Posterior cingulate gyrus (tissue), 11 donors: ENCODE measurements at regions not wholly inside any gene's neighbourhood (a gene's known extent, or its start where the extent isn't known, plus 50 kb on each side); places are given as distances from the start of the nearest gene placed in this dataset.
A peak's percentile ranks its signal among the peaks of the same experiment; 100 is the strongest.

Experiments
- DNase-seq, 10 donors: peaks; one replicate each; pipeline versions ENCODE4 v3.0.0 to v3.0.0-alpha.2; 2020 to 2021; ENCODE audit warnings: mixed read lengths in 3 of 10
- intact Hi-C: fragments of 100-400 bp; cut with DNase I; formaldehyde crosslinking; loops from one replicate; pipeline ENCODE4 v1.15.1; 2023

DNA sequence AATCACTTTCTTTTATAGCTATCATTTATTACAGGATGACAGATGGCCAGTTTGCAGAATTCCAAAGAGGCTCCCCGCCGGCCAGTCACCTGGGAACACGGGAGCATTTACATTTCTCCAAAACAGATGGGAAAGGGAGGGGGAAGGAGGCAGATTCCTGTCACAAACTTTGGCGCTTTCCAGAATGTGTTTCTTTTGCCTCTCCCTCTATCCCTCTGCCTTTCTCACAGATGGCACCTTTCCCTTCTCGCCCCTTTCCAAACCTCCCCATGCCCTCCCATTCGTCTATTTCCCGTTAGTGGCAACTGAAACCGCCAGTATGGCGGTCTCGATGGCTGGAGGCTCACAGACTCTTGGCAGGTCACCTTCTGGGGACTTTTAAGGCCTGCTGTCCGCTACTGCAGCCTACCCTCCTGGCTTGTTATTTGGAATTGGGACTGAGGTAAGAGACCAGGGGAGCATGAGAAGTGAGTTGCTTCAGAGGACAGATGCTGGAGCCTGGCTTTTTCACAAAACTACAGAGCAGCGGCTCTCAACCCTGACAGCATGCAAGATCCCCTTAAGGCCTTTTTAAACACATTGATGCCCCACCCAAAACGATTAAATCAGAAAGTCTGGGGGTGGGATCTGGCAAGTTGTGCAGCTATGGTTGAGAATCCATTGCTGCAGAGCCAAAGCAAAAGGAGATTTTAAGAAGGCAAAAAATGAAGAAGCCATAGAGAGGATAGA is 161.5 kb upstream of the VASH1 start:
- intact Hi-C loops: no loop called here
- DNase-seq: no peak

DNA sequence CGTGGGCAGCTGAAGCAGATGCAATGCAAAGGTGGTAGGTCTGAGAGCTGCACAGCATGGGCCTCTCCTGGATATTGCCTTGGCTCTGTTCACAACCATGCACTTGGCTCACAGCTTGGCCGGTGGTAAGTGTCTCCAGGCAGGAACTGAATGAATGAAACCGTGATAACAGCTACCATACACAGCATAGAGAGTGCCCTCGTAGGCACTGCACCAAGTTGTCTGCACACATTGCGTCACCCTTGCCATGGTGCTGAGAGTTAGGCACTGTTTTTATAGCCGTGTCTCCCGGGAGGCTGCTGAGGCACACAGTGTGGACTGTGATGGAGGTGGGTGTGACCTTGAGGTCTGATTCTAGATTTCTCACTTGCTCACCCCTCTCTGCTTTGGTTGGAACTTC is 157.6 kb upstream of the VASH1 start:
- intact Hi-C loops: no loop called here
- DNase-seq: no peak

DNA sequence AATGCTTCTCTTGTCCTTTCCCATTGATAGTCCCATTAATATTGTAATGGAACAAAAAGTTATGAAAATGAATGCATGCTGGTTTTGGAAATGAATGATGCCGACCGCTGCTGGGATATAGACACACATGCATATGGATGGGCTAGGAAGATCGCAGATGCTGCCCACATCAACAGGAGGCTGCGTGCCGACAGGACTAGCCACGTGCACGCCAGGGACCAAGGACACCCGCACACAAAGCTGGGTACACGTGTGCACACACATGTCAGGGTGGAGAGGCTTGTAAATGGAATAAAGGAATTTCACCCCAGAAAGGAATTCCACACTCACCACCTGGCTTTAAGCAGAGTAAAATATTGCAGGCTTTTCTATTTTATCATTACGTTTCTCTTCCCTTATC is 153.8 kb upstream of the VASH1 start:
- no peak for DNase-seq
- intact Hi-C loops: no loop called here

DNA sequence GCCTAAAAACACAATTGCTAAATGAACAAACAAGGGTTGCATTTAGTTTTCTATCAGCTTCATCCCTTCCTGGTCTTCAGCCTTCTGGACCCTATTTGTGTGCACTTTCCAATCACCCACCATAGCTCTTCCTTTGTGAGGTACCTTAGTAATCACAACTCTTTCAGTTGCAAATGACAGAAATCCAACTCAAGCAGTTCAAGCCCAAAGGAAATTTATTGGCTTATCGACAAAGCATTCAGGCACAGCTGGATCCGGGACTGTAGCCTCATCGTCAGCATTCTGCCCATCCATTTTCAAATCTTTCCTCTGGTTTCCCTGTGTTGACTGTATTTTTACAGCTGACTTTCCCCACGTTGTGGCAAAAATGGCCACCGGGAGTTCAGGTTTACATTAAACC is 148.6 kb upstream of the VASH1 start:
- no peak for DNase-seq
- intact Hi-C loops: no loop called here

DNA sequence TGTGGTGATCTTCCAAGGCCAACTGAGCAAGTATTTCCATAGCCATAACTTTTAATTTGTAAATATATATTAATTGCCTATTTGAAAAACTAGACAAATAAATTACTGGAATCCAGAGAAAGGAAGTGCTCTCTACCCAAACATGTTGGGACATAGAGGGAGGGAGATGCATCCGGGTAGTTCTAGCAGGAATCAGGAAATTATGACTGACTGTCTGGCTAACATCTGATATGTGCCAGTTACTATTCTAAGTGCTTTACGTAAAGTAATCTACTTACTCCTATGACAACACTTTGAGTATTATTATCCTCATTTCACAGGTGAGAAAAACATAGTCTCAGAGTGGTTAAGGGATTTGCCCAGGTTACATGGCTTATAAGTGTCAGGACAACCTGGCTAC is 147.7 kb upstream of the VASH1 start:
- intact Hi-C loops: no loop called here
- no peak for DNase-seq

DNA sequence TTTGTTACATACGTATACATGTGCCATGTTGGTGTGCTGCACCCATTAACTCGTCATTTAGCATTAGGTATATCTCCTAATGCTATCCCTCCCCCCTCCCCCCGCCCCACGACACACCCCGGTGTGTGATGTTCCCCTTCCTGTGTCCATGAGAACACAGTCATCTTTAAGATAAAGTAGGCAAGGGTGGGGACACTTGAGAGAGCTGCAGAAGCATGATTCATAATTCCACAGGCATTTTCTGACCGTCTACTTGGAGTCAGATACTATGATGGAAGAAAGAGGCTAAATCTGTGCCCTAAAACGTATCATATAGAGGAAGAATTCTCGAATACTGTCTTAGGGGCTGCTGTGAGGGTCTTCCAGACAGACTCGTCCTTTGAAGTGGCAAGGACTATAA is 145.9 kb upstream of the VASH1 start:
- intact Hi-C loops: no loop called here
- DNase-seq: no peak

DNA sequence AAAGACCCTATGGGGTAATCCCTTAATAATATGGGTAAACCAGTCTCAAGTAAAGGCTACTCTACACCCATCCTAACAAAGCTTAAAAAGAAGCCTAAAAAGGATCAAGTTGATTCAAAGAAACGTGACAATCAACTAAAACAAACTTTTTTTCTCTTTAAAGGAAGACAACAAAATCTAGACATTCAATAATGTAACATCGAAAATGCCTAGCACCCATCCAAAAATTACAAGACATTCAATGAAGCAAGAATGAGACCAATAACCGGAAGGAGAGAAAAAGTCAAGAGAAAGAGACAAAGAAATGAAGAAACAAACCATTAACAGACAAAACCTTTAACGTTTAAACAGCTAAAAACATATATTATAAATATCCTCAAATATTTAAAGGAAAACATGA is 143.8 kb upstream of the VASH1 start:
- no peak for DNase-seq
- intact Hi-C loops: no loop called here

DNA sequence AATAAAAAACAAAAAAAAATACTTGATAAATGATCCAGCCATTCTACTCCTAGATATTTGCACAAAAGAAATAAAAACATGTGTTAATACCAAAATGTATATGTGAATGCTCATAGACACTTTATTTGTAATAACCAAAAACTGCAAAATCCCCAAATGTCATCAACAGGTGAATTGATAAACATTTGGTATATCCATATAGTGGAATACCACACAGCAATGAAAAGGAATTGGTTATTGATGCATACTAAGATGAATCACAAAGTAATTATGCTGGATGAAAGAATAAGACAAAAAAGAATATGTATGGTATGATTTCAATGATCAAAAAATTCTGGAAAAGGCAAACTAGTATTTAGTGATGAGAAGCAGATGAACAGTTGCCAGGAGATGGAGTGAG is 124.7 kb upstream of the VASH1 start:
- intact Hi-C loops: no loop called here
- no peak for DNase-seq

DNA sequence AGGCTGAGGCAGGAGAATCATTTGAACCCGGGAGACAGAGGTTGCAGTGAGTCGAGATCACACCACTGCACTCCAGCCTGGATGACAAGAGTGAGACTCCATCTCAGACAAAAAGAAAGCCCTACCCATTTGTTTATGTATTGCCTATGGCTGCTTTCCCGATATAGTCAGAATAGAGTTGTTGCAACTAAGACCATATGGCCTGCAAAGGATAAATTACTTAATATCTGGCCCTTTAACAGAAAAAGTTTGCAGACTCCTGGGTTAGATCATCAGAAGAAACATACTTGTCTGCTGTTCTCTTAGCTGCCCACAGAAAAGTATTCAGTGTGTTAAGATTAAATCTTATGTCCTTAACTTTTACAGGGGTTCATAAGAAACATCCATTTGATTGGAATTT is 122.4 kb upstream of the VASH1 start:
- DNase-seq: no peak
- intact Hi-C loops: no loop called here

DNA sequence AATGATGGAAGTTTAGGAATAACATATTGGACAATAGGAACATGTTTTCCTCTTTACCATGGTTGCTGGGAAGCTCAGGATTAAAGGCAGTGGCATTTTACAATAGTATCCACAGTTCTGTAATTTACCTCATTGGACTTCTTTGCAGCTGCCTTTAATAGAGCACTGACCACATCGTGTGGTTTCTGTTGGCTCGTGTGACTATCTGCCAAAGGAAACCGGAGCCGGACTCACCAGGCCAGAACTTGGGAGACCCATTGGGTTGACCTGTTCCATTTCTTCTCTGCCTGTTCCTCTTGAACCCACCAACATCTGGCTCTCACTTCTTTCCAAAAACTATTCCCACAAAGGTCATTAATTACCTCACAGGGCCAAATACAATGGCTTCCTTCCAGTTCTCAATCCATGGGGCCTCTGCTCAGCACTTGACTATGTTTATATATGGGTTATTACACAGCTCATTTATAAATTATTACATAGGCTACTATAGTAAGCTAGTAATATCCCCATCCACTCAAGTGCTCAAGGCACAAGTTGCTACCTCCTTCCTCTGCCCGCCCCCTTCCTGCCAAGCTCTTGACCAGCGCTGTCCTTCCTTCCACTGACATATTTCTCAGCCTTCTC is 121.5 kb upstream of the VASH1 start:
- no peak for DNase-seq

DNA sequence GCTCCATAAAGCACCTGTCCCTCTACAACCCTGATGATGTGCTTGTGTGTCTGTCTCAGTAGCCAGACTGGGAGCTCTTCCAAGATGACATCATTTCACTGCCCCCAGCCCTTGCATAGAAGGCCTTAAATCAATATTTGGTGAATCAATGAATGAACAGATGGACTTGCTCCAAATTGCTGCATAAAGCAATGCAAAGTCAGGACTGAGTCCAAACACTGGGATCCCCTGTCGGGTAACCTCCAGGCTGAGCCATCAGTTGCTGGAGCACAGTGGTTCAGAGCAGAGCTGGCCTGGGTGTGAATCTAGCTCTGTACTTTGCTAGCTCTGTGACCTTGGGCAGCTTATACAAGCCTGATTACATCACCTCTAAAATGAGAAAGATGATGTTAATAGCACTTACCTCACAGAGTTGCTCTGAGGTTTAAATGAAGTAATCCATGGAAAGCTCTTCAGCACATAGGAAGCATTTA is 120.3 kb upstream of the VASH1 start:
- intact Hi-C loops: loop anchor here (10.0 kb wide), 1 partner anchor 126 kb away; no protein-coding TSS in a partner anchor
- peak in 1 of 10 donors; percentile 9 for DNase-seq

More for the DNA sequence above, 121.5 kb upstream of the VASH1 start:
- intact Hi-C loops: loop anchor here (10.0 kb wide), 1 partner anchor 125 kb away; no protein-coding TSS in a partner anchor

DNA sequence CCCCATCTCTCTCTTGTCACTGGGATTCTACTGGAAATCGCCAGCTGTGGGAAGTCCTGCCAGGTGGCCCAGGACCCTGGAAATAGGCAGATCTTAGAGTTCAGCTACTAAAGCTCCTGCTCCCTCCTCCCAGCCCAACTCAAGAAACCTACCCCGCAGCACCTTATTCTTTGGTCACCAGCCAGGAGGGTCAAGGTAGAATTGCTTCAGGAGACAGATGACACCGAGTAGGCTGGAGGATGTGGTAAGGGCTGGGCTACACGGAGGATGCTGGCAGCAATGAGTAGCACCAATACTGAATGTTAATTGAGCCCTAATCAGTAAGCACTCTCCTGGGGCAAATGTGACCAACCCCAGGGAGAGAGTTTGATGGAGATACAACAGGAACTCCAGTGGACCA is 119.7 kb upstream of the VASH1 start:
- DNase-seq: no peak
- intact Hi-C loops: loop anchor here (10.0 kb wide), 1 partner anchor 127 kb away; no protein-coding TSS in a partner anchor

DNA sequence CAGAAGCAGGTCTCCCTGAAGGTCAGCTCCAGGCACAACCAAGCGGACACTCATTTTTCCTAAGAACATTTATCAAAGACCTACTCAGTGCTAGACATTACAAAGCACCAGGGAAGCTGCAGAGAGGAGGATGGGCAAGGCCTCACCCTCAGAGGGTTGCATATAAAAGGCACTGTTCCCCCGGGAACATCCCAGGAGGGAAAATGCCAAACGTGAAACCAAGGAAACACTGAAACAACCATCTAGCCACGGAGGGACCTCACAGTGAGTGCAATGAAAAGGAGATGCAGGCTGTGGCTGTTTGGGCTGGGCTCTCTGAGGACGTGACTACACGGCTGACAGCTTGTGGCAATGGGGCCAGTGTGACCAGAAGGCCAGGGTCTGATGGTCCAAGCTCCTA is 117.4 kb upstream of the VASH1 start:
- no peak for DNase-seq
- intact Hi-C loops: loop anchor here (10.0 kb wide), 1 partner anchor 129 kb away; no protein-coding TSS in a partner anchor

DNA sequence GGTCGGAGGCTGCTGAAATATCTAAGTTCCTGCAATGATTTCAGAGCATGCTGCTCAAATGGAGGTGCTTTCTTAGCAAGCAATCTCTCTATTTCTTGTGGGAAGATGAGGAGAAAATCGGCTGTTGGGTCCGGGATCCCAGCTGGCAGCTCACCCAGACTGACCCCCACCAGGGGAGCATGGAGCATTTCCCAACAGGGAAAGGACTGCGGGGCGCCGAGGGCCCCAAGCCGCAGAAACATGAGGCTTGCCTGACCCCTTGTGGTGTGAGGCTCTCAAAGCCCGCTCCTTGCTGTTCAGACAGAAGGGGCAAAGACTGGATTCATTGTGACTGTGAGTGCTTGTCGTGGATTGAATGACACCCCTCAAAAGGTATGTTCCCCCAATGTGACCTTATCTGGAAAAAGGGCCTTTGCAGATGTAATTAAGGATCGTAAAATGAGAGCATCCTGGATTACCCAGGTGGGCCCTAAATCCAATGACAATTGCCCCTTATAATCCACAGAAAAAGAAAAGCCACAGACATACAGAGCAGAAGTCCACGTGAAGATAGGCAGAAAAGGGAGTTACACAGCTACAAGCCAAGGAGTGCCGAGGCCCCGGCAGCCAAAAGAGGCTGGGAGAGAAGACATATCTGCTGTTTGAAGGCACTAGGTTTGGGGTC is 116.3 kb upstream of the VASH1 start:
- DNase-seq: peak in 9 of 10 donors; percentile 12 to 90 (median 47)
- intact Hi-C loops: loop anchor here (10.0 kb wide), 1 partner anchor 130 kb away; no protein-coding TSS in a partner anchor

DNA sequence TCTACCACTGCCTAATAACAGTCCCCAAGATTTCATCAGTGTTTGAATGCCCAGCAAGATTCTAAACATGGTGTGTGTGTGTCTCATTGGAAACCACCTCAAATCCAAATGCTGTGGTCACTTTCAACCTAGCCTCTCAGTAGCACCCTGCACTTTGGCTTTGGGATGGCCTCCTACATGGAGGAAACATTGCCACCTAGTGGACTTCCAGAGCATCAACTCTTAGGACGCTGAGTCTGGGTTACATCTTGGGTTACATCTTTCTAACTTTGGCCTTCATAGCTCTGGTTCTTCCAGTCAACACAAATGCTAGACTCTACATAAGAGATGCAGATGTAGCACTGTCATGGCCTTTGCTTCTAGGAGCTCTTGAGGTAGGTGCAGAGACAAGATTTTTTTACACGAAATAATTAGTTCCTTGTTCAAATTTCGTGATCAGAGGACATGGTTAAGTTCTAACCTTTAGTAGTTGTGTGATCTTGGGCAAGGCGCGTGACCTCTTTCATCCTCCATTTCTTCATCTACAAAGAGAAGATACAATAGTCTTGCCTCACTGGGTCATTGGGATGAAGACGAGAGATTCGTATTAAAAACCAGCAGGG is 113.5 kb upstream of the VASH1 start:
- intact Hi-C loops: loop anchor here (2.0 to 10.0 kb wide), 2 partner anchors 133 to 597 kb away; no protein-coding TSS in a partner anchor
- peak in 1 of 10 donors; percentile 31 for DNase-seq

DNA sequence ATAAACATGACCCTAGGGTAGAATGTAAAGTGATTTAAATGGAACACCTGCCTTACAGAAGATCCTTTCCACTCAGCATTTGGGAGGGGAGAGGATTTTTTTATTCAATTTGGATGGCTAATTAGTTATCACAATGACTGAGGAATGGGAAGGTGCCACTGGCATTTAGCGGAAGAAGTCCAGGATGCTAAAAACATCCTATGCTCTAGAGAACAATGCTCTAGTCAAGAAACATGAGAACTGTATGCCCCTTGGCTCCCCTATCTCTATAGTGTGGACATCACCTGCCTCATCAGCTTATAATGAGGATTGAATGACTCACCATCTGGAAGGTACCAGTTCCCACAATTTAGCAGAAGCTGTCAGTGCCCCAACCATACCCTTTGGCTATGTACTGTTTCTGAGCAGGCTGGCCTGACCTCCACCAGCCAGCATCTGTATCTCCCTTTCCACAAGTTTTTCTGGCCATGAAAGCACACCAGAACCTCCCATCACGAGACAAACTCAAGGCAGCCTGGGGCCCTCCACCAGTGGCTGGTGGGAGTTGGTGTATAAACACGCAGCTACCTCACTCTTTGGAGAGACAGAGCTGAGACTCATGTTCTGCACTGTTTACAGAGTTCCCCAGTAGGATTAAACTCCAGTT is 109.7 kb upstream of the VASH1 start:
- DNase-seq: peak in 1 of 10 donors; percentile 16
- intact Hi-C loops: no loop called here

DNA sequence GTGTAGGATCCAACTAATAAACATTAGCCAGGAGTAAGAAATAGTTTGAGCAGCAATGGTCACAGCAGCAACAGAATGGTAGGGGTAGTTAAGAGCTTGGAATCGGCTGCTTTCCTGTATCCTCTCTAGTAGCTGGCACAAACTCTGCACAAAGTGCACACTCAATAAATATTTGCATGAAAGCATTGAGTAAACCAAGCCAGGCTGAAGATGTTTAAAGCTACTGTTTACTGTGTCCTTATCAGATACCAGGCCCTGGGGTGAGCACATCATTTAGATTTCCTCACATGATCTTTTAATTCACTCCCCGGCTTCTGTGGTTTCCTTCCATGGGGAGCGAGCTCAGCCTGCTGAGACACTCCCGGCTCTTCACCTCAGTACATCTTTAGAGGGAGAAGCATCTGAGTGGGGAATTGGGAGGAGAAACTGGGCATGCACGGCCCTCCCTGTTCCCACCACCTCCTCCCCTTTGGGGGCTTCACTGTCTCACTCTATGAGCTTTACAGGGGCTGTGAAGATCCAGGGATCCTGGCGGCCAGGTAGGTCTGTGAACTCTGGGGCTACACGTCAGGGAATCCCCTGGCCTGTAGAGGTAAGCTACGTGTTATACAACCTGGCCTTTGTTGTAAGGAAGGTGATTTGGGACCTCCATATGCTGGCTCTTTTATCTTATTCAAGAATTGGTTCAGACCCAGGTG is 107.2 kb upstream of the VASH1 start:
- peak in 1 of 10 donors; percentile 5 for DNase-seq
- intact Hi-C loops: no loop called here

DNA sequence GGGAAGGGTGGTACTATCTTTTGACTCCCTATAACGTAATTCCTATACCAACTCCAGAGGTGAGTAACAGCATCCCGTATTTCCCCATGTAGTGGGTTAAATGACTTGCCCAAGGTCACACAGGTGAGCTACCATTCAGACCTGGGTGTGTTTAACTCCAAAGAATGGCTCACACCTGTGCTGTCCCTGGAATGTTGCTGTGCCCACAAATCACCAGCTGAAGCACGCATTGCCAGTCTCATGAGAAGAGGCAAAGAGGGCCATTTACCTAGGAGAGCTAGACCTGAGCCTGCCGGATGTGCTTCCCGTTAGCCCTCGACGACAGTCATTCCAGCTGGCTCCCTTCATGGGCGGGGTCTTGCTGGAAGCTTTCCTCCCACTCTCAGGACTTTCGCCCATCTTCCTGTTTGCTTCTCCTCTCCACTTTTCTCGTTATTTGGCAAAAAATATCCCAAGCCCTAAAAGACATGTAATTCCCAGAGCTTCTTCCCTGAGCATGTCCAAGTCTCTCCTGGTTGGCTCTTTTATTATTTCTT is 106.6 kb upstream of the VASH1 start:
- DNase-seq: peak in 1 of 10 donors; percentile 34
- intact Hi-C loops: no loop called here

DNA sequence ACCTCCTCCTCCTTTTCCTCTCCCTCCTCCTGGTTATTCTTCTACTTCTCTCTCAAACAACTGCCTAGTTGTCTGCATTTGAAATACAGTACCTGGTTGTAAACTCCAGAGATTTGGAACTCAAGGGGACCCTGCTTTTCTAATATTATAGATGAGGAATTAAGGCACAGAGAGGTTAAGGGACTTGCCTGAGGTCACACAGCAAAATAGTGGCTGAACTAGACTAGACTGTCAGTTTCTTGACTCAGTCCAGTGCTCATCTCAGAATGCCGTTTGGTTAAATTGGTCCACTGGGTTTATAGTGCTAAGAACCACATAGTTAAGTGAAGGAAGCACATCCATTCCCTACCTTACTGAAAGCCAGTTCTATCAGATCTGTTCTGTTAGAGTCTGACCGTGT is 105.9 kb upstream of the VASH1 start:
- no peak for DNase-seq
- intact Hi-C loops: no loop called here
